HG03521 (cell line): ENCODE measurements at regions not wholly inside any gene's neighbourhood (a gene's known extent, or its start where the extent isn't known, plus 50 kb on each side); places are given as distances from the start of the nearest gene placed in this dataset.
"Not testable (repeated sequence)": the region's sequence is repeated elsewhere in the genome, so short reads cannot be mapped to it uniquely, and the experiment has no call there.

ENCODE experiments used
- ATAC-seq: cut with Tn5 transposase; IDR thresholded peaks from one replicate; pipeline ENCODE4 v1.9.1; 2021; ENCODE audit warnings: mild to moderate bottlenecking, moderate library complexity; ENCODE audit not compliant: unreplicated experiment

DNA sequence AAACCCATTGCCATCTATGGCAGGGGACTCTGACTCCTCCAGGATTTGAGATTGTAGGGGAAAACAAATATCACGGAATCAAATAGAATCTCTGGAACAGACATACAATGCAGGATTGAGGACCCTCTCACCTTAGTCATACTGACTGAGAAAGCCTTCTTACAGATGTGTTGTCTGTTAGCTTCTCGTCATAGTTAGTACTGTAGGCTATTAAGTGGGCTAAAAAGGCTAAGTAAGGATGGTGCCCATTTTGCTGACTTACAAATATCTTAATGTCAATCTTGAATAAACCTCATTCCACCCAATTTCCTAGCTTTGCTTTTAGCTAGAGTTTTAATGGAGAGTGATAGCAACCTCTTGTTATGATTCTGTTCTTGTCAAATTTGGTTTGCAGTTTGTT, 352.4 kb downstream of the QKI start:
- ATAC-seq = no peak

DNA sequence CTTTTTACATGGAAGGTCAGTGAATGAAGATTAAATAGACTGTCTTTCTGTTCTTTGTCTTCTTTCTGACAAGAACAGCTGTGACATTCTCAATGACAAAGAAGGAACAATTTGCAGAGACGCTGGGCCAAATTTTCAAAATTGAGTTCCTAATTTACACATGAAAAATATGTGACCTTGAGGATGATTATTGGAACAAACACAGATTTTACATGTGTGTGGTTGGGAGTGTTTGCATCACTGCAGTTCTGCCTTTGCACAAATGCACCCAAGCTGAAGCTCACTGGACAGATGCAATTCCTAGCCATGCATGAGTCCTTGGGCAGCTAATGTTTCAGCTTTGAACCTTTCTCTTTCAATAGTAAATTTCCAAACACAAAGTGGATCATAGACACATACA, 350.8 kb downstream of the QKI start:
- ATAC-seq = no peak

DNA sequence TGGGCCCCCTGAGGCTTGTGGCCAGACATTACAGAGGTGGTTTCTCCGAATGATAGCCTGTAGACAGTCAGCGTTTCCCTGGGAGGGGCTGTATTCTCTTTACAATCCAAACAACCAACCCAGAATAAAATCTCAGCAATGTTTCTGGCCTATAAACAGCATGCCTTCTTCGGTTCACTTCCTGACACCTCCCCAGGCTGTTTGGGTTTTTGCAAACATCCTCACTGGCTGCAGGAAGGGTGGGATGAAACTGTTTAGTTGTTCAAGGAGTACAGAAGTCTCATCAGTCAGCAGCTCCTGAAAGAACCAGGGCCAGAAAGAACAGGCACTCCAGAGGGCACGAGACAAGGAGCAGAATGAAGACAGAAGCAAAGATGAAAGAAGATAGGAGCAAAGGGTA, 350.0 kb downstream of the QKI start:
- no peak for ATAC-seq

DNA sequence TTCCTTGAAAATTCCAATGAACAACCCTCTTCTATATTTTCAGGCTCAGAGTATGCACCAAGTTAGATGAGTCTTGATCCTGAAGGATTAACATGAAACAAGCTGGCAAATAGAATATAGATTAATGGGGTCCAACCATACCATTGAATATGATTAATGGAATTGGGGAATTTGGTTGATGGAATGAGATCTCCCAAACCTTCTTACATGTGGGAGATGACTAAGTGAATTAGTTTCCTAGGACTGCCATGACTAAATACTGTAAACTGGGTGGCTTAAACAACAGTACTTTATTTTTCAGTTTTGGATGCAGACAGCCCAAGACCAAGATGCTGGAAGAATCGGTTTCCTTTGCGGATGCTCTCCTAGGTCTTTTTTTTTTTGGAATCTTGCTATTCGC, 347.0 kb downstream of the QKI start:
- no peak for ATAC-seq

DNA sequence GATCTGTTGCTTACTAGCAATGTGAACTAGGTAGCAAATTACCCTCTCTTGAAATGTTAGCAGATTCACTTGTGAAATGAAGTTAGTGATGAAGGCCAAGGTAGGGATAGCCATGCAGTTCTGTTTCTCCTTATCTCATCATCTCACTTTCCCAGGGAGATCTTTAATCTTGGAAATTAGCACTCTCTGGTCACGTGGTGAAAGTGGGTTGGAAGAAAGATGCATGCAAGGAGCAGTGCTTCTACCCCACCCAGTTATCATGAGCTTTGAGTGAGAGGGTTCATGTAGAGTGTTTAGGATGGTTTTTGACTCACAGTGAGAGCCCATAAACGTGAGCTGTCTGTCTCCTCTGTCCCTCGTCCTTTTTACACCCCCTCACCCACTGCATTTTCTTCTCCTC, 346.3 kb downstream of the QKI start:
- no peak for ATAC-seq

DNA sequence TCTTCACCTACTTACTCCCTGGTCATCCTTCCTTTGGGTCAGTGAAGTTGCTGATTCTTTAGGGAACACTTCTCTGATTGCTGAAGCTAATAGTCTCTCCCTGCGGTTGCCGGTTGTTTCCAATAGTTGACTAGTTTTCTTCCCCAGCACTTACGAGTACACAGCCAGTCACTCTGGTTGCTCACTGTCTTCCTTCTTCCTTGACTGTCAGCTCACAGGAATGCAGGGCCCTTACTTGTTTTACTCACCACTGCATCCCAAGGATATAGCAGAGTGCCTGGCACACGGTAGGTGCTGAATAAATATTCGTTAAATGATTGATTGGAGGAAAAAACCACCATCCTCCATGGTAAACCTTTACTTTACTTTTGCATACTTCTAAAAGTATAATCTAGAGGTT, 345.0 kb downstream of the QKI start:
- no peak for ATAC-seq

DNA sequence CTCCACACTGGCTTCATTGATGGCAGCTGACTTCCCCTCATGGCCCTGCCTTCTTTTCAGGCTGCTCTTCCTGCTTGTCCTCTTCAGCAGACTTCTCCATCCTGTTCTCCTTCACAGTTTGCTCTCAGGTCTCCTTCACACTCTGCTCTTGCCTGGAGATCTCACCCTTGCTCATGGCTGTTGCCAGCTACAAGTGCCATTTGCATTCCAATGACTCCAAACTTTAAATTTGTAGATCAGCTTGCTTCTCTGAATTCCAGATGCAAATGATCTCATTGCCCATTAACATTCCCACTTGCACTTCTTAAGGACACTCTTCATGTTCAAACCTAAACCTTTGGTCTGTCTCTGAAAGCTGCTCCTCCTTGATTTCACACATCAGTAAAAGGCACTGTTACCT, 343.0 kb downstream of the QKI start:
- ATAC-seq = no peak

DNA sequence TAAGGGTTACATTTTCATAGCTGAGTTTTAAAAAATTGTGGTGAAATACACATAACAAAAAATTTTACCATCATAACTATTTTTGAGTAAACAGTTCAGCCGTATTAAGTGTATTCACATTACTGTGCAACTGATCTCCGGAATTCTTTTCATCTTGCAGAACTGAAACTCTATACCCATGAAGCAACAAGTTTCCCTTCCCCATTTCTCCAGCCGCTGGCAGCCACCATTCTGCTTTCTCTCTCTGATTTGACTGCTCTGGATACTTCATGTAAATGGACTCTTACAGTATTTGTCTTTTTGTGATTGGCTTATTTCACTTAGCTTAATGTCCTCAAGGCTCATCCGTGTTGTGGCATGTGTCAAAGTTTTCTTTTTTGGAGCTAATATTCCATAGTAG, 341.6 kb downstream of the QKI start:
- peak; percentile 100 for ATAC-seq

DNA sequence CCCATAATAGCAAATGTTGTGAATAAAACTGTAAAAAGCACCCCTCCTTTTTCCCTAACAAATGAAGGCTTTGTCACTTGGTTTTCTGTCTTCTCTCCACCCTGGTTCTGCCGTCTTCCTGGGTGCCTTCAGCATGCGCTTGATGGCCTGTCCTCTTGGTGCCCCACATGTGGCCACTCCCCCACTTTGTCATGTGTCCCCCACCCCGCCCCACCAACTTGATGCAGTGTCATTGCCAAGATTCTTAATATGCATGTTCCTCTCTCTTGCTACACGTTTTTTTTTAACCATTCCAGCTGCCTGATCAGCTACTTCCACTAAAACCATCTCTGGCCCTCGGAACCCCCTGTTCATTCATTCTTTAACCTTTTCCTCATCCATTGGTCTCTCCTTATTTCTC, 340.3 kb downstream of the QKI start:
- no peak for ATAC-seq

DNA sequence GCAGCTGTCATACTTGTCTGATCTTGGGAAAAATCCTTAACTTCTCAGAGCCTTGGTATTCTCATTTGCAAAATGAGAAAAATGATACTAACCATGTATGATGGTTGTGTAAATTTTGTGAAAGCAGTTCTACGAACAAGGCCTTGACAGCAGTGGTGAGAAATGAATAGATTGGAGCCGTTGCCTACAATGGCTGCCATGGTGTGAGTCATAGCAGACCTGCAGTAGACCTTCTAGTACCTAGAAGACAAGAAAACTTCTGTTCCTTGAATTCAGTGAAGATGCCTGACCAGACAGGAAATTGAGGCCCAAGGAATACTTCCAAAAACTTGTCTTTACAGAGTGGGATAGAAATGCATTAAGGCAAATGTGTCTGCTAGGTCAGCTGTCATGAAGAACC, 338.9 kb downstream of the QKI start:
- ATAC-seq = no peak

DNA sequence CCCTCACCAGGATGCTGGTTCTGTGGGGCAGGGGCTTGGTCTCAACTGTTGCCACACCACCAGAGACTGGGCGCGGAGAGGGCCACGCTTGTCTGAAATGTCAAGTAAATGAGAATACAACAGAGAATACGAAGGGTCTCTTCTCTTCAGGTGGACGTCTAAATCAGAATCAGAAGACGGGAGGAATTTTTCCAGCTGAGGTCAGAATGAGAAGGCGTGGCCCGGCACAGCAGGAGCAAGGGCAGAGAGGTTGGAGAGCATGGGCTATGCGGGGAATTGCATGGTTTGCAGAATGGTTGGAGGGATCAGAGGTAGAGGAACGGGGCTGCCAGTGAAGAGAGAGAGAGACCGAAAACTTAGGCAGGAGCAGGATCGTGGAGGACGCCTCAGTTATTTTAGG, 337.9 kb downstream of the QKI start:
- no peak for ATAC-seq

DNA sequence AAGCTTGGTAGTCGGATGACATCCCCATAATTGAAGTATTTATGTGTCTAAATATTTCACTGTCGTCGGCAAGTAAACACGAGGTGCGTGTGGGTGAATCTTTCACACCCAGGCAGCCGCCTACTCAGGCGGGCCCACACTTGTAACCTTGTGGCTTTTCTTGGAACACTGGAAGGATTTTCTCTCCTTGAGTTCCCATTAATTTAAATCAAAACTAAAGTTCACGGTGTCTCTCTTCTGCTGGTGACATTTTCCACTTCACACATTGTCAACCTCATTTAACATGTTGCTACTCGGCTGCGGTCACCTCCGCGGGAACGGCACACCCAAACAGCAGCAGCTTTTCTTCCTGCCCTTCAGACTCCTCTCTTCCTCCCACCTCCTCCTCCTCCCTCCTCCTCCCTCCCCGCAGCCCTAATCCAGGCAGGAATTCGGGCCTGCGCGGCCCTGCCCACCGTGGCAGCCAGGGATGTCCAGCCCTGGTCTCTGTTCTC, 336.6 kb downstream of the QKI start:
- no peak for ATAC-seq

DNA sequence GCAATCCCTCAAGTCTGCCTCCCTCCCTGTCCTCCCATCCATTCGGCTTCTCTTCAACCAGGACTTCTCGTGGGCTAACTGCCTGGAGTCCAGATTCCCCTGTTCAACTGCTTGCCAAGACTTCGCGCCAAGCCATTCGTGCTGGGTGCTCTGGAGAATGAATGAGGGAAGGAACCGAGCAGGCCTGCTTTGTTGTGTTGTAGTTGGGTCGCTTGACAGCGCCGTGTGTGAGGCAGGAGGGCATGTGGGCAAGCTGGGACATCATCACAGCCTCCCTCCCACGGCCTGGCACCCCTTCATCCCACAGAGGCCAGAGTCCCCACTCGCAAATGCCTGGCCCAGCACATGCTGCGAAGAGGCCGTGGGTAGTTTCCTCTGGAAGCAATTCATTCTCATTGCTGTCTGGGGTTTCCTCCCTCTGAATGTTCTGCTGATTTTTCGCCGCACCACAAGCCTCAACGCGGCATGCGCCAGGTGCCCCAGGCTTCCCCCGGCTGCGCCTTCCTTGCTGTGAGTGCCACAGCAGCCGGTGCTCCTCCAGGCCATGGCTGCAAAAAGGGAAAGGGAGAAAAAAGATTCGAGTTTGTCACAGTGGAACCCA, 336.0 kb downstream of the QKI start:
- no peak for ATAC-seq

DNA sequence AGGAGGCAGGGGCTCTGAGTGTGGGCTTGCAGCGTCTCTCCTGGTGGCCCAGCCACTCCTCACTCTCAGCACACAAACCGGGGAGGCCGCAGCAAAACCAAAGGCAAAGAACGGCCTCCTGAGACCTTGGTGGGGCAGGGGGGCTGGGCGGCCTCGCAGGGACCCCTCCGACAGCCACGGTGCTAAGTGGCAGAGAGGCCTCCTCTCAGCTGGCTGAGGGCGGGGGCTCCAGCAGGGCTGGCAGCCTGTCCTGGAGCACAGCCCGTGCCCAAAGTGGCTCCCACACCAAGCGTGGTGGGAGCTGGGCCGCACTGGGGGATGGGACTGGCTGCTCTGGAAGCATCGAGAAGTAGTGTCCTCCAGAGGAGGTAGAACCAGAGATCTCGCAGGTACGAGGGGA, 334.4 kb downstream of the QKI start:
- no peak for ATAC-seq

DNA sequence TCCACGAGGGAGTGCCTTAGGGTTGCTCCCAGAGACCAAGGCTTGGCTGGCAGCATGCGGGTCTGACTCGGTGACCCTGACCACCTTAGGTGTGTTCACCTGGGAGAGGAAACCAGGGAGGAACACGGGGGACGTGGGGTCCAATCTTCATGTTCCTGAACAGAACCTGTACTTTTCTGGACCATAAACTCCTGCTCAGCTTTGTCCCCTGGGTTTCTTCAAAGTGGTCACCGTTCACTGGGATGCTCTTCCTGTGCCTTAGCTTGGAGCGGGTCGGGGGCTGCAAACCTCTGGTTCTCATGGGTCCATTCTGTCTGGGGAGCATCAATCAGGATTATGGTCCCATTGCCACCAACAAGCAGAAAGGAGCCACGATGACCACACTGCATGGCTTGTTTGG, 333.5 kb downstream of the QKI start:
- ATAC-seq = no peak

DNA sequence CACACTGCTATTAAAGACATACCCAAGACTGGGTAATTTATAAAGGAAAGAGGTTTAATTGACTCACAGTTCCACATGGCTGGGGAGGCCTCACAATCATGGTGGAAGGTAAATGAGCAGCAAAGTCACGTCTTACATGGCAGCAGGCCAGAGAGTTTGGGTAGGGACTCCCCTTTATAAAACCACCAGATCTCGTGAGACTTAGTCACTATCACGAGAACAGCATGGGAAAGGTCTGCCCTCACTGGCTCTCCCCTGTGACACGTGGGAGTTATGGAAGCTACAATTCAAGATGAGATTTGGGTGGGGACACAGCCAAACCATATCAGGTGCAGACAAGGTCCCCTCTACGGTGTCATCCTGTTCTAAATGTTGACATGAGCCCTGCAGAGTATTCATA, 332.5 kb downstream of the QKI start:
- not testable (repeated sequence) for ATAC-seq

DNA sequence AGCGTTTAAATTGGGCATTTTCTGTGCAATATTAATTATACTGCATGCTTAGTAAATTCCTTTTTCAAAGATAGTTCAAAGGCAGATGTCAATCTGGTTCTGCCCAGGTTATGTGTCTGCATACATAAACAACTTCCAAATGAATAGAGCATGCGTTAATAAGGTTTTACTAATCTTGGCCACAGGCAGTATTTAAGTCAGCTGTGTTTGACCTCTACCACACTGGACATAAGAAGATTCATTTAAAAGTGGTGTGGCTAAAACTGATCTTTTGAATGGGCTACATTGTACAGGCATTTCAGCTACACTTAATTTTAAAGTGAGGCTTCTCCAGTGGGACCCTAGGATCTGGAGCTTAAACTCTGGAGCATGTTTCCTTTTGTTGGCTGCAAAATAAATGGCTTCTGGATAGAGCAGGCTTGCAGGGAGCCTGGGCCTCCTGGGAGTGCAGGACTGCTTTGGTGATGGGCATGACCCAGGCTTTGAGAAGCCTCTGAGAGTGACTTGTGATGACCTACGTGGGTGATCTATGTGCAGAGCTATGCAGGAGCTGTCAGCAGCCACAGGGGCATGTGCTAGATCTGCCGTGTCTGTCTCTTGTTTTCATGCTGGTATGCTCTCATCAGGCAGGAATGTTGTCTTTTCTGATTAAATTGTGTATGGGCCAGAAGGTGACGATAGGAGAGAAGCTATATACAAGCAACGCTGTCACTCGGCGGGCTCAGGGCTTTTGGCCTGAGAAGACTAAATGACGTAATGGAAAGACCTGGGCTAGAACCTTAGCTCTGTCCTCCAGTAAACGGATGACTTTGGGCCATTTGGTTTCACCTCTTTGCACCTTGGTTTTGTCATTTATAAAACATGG, 331.2 kb downstream of the QKI start:
- ATAC-seq = no peak

DNA sequence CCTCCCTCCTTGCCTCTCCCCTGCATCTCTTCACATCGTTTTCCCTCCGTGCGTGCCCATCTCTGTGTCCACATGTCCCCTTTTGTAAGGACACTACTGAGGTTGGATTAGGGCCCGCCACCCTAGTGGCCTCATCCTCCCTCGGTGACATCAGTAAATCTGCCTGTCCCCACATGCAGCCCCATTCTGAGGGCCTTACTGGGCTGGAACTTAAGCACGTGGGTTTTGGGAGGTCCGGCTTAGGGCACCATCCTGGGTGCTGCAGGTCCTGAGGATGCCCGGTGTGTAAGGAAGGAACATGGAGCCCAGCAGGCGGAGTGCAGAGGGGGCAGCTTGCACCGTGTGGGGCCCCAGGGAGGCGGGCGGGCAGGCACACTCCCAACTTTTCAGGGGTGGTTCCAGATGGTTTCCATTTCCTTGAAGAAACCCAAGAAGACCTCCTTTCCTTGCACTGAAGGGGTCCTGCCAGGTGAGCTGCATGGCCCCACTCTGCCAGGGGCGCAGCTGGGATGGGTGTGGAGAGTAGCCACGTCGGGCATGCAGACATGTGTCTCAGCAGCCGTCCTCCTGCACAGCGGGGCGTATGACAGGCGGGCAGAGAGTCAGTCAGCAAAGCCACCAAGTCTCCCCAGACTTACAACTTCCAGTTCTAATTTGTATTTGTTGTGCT, 329.9 kb downstream of the QKI start:
- no peak for ATAC-seq

DNA sequence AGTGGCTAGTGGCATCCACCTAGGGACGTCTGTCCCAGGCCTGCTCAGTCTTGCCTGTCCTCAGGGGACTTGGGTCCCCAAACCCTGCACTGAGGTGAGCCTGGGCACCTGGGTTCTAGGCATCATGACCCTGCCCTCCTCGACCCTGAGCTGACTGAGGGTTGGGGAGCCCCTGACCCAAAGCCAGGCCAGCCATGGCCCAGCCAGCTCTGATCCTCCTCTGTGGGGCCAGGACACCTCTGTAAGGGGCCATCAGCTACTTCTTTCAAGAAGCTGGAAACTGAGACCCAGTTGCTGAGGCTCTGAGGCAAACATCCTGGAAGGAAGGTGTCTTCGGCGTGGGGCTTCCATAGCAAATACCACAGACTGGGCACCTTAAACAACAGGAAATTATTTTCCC, 329.3 kb downstream of the QKI start:
- ATAC-seq = no peak

DNA sequence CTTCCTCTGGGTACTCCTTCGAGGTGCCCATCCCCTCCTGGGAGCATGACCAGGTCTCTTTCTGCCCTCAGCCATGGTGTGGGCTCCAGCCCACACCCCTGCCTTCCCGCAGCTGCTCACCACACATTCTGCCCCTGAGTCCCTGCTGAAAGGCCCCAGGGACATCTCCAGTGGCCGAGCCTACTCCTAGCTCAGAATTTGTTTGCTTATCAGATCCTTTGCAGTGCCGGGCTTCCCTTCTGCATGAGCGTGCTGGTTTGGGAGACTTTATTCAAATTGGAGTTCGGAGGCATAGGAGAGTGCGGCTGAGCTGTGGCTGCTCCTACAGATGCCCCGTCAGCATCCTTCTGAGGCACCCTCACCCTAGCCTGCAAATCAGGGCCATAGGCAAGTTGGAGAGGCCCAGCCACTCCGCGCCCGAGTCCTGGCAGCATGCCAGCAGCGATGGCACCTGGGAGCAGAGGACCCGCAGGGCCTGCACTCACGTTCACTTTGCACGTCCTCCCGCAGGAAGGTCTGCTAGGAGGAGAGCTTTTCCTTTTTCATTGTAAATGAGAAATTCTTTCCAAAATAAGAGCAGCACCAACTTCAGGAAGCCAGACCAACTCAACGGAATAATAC, 327.3 kb downstream of the QKI start:
- no peak for ATAC-seq

DNA sequence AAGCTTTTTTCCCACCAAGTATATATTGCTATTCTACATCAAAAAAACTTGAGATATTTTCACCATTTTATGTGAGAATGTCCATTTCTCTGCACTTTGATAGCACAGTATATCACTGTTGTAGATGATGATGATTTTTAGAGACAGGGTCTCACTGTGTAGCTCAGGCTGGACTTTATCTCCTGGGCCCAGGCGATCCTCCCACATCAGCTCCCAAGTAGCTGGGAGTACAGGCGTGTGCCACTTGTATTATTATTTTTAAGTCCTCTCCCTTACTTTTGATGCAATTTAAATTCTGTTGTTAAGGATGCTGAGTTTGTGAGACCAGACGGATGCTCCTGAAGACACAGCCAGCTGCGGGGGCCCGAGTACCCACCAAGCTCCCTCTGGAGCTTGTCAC, 326.8 kb downstream of the QKI start:
- no peak for ATAC-seq

DNA sequence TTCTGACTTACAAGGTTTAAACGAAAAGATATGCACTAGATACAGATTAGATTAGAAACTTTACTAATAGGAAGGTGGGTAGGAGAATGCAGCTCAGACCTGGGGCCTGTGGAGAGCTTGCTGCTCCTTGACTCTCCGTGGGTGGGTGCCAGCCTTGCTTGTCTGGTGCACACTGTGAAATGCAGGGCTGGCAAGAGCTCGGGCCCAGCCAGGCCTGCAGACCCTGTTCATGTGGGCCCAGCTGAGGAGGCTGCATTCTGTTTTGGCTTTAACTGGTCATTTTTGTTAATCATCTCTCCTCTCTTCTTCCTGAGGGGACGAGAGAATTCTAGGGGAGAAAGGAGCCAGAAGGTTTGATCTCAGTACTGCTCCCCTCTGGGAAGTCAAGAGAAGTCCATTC, 325.4 kb downstream of the QKI start:
- ATAC-seq = no peak
